A172 (cell line): ENCODE measurements at regions not wholly inside any gene's neighbourhood (a gene's known extent, or its start where the extent isn't known, plus 50 kb on each side); places are given as distances from the start of the nearest gene placed in this dataset.
"Not testable (repeated sequence)": the region's sequence is repeated elsewhere in the genome, so short reads cannot be mapped to it uniquely, and the experiment has no call there.

Source experiments
- DNase-seq: peaks from one replicate; pipeline ENCODE4 v3.0.0-alpha.2; 2015; ENCODE audit warnings: low spot score

DNA sequence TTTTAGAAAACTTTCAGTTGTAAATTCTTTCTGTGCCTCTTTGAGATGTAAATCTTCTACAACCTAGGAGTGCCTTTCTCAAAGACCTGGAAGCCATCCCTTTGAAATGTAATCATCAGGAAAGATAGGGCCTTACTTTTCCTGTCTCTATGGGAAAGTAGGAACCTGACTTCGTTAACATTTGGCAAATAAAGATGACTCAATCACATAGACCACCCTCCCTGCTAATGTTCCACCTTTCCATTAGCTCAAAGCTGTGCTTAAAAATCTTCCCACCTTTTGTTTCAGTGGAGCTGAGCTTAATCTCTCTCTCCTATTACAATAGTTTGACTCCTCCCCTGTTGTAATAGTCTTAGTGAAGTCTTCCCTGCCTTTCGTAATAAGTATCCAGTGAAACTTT lies 247.7 kb downstream of the OLFM4 start:
- DNase-seq, result no peak

DNA sequence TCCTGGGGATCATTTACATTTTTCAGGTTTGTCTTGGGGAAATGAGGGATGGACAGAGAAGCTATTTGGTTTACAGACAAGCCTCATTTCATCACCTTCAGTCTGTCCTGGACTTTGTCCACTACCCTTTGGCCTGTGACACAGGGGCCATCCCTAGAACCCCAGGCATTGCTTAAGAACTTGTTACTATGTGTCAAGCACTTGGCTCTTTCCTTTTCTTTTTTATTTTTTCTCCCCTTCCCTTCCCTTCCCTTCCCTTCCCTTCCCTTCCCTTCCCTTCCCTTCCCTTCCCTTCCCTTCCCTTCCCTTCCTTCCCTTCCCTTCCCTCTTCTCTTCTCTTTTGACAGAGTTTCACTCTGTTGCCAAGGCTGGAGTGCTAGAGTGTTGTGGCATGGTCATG lies 253.1 kb downstream of the OLFM4 start:
- no peak for DNase-seq

DNA sequence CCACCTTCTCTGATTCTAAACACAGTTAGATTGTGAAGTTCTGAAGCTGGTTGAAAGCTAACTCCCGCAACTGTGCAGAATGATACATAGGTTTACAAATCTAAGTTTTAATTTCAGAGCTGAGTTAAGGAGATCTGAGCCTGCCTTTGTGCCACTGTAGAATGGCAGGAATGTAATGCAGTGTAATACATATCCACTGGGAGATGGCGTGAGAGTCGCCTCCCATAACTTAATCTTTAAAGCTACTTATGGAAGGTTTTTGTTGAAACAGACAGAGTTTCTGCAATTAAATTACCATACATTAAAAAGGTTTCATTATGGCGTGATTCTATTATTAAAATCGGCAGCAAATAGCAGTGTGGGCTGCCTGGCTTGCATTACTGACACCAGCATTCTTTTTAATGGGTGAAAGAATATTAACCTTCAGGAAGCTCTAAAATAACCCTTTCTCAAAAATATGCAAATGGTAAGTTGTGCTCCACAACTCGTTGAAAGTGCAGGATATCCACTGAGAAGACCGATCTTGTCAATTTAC lies 257.4 kb downstream of the OLFM4 start:
- DNase-seq, result no peak

- DNase-seq, result no peak
These were observed 269.8 kb downstream of the OLFM4 start for GRCh38 chr13:53298396-53298795.

- no peak for DNase-seq
These were observed 272.8 kb downstream of the OLFM4 start for GRCh38 chr13:53301449-53301848.

DNA sequence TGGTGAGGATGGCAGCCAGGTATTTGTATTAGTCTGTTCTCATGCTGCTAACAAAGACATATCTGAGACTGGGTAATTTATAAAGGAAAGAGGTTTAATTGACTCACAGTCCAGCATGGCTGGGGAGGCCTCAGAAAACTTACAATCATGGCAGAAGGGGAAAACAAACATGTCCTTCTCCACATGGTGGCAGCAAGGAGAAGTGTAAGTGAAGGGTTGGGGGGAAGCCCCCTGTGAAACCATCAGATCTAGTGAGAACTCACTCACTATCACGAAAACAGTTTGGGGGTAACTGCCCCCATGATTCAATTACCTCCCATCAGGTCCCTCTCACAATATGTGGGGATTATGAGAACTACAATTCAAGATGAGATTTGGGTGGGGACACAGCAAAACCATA lies 276.8 kb downstream of the OLFM4 start:
- not testable (repeated sequence) for DNase-seq

GRCh38 chr13:53310786-53311185 lies 282.2 kb downstream of the OLFM4 start:
- DNase-seq, result no peak

GRCh38 chr13:53311561-53311960 lies 282.9 kb downstream of the OLFM4 start:
- no peak for DNase-seq

DNA sequence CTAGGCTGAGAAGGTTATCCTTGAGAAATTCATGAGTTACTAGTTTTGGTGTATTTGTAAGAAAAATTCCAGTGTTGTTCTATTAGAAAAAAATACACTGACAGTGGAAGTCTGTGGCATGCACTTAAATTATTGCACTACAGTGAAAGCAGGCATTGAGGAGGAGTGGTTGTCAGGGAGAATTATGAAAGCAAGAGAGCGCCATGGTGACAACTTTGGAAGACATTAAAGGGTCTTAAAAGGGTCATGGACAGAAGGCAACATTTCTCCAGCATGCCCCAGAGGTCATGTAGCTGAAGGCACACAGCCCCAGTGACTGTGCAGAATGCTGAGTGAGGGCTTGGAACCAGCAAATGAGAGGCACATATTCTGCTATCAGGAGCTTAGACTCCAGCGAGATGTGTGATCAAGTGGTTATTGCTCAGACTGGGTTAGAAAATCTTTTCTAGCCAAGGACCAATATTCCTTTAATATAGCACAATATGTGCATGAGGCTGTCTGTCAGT lies 292.7 kb downstream of the OLFM4 start:
- no peak for DNase-seq

DNA sequence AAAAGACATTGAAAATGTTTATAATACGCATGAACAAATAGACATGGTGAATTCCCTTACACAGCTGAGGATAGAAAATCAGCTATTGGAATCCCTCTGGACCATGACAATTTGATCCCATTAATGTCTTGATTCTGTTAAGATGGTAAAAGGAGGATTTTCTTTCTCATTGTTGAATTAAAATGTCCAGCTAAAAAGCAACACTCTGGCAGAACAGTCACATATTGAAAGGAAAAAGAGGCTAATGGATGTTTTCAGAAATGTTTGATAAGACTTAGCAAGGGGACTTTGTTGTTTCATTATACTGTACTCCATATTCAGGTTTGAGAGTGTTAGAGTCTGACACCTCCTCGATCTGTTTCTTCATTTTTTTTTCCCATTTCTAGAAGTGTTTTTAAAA lies 296.0 kb downstream of the OLFM4 start:
- DNase-seq, result no peak

DNA sequence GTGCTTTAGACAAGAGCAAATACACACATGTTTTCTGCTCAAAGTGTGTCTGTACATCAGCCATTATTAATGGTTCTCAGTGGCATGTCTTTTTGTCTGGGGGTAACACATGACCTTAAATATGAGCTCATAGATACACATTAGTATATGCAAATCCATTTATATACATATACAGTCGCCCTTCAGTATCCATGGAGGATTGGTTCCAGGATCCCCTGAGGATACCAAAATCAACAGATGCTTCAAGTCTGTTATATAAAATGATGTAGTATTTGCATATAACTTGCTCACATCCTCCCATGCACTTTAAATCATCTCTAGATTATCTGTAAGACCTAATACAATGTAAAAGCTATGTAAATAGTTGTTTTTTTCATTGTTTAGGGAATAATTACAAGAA lies 298.1 kb downstream of the OLFM4 start:
- DNase-seq, result no peak

DNA sequence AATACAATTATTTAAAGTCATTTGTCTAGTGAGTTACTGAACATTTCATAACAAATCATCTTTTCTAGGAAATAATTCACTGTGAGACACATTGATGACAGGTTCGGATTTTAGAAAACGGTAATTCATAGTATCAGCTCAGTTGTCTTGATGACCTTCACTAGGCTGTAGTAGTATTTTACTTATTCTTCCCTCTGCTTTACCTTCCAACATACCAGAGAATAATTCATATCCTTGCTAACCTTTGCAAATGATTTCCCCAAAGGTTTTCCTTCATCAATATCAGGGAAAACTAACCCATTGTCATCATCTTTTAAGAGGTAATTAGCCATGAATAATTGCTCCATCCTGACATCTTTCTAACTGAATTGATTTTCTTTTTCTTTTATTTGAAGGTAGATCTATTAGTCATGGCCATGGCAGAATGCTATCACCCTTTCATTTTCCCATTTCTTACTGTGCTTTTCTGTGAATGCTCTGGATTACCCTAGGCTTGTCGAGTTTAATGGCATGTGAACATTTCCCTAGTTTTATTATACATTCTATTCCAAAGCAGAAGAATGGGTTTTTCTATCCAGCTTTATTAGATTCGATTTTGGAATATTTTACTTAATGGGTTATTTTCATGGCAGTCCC lies 299.2 kb downstream of the OLFM4 start:
- no peak for DNase-seq

DNA sequence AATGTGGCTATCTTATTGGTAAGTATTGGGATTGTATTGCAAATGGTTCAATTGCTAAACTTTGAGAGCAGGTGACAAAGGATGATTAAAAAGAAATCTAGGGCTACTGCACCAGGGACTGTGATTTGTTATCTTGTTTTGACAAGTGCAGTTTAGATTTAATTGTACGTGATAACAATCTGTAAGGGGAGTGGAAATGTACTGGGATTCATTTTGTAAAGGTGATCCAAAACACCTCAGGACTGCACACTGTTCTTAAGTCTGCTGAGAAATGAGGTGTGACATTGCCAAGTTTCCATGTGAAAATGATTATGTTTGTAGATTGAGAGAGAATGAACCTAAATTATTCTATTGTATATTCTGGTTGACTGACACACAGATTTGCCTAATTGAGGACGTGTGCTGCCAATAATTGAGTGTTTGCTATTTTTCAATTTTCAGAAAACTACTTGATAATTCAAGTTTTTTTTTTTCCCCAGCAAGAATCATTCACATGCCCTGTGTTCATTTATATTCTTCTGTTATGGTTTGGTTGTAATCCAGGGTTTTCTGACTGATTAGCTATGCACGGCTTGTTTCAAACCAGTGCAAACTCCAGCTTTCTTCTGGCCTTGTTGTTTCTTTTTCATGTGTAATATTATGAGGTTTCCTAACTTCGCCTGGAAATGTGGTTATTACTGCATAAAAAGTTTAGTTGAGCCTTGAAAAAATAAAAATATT lies 308.0 kb downstream of the OLFM4 start:
- DNase-seq, result no peak

- no peak for DNase-seq
These were observed 310.1 kb downstream of the OLFM4 start for GRCh38 chr13:53338760-53339159.

DNA sequence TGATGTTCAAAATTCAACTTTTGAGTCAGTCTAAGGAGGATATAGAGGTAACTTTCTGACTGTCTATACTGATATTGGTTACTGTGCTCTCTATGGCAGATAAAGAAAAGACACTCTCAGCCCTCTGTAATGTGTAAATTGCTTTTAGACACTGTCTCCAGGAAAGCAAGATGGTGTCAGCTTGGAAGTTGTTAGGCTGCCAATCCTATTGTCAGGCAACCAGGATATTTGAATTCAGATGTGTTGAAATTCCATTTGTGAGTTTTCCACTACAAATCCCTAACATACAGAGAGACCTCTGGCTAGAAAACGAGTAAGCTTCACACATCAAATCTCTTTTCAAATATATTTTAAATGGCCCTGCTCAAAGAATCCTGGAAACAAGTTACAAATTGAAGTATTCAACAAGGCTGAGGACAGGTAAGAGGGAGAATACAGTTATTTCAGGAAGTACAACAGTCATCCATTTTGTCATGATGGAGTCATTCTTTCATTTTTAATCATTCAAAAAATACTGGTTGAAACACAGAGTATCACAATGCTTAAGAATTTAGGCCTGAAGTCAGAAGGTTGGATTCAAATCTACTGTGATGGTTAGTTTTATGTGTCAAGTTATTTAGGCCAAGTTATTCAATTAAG lies 312.0 kb downstream of the OLFM4 start:
- DNase-seq, result no peak

DNA sequence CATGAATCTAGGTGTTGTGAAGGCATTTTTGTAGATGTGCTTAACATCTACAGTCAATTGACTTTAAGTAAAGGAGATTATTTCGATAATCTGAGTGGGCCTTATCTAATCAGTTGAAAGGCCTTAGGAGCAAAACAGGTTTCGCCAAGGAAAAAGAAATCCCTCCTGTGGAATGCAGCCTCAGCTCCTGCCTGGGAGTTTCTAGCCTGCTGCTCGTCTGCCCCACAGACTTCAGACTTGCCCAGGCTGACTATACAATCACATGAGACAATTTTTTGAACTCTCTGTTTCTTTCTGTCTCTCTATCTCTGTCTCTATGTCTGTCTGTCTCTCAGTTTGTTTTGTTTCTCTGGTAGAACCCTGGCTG lies 312.5 kb downstream of the OLFM4 start:
- DNase-seq, result no peak

GRCh38 chr13:53342623-53343360 lies 314.2 kb downstream of the OLFM4 start:
- DNase-seq, result no peak

GRCh38 chr13:53343361-53343744 lies 314.7 kb downstream of the OLFM4 start:
- DNase-seq, result no peak

DNA sequence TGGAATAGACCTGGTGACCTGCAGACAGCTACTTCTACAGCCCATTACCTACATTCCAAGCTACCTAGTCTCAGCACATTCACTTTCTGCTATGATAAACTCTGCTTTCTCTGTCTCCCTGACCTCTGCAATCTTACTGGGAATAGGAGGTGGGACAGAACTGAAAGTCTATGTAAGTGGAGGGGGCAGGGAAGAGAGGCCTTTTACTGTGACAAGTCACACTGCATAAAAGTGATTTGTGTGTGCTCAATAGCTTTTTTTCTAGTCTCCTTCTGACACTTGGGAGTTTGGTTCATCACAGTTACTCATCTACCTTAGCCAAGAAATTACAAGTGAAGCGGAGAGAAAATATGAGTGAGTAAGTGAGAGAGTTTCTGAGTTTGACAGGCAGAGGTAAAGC lies 322.4 kb downstream of the OLFM4 start:
- no peak for DNase-seq

- DNase-seq, result no peak
These were observed 329.0 kb downstream of the OLFM4 start for GRCh38 chr13:53357582-53357981.

- no peak for DNase-seq
These were observed 340.3 kb downstream of the OLFM4 start for GRCh38 chr13:53368948-53369347.

DNA sequence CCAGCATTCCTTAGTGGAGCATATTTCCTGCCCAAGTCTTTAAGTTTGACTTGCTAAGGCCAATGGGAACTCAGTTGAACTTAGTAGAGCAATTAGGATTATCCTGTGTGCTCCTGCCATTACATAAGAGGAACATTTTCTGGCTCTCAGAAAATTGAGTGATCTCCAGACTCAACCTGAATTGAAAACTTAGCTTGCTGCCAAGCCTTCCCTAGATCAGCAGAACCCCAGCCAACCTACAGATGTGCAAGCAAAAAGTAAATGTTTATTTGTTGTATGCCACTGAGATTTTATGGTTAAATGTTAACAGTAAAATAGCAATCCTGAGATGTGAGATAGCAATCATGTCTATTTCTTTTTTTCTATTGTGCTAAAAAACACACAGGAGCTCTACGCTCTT lies 350.9 kb downstream of the OLFM4 start:
- no peak for DNase-seq
